Suppressor macrophage treated with lipopolysaccharide for 4 hours (primary cell): ENCODE measurements at regions not wholly inside any gene's neighbourhood (a gene's known extent, or its start where the extent isn't known, plus 50 kb on each side); places are given as distances from the start of the nearest gene placed in this dataset.
A peak's percentile ranks its signal among the peaks of the same experiment; 100 is the strongest.

ENCODE experiments used
- DNase-seq: peaks from one replicate; pipeline ENCODE4 v3.0.0-alpha.2; 2020

- no peak for DNase-seq
These were observed 2552.6 kb downstream of the PCDH7 start for GRCh38 chr4:33272722-33273121.

GRCh38 chr4:33283818-33284217 is 2563.6 kb downstream of the PCDH7 start:
- no peak for DNase-seq

GRCh38 chr4:33296876-33297455 is 2576.8 kb downstream of the PCDH7 start:
- no peak for DNase-seq

GRCh38 chr4:33302321-33302720 is 2582.2 kb downstream of the PCDH7 start:
- no peak for DNase-seq

GRCh38 chr4:33306131-33306530 is 2586.0 kb downstream of the PCDH7 start:
- DNase-seq = no peak

GRCh38 chr4:33316033-33316432 is 2595.9 kb downstream of the PCDH7 start:
- DNase-seq = peak; percentile 8

GRCh38 chr4:33316578-33316977 is 2596.4 kb downstream of the PCDH7 start:
- DNase-seq = no peak

GRCh38 chr4:33323393-33323792 is 2603.2 kb downstream of the PCDH7 start:
- DNase-seq = no peak

GRCh38 chr4:33334416-33334815 is 2614.2 kb downstream of the PCDH7 start:
- no peak for DNase-seq

GRCh38 chr4:33339762-33340161 is 2619.6 kb downstream of the PCDH7 start:
- DNase-seq = no peak

GRCh38 chr4:33340168-33340567 is 2620.0 kb downstream of the PCDH7 start:
- no peak for DNase-seq

GRCh38 chr4:33349376-33349775 is 2629.2 kb downstream of the PCDH7 start:
- DNase-seq = no peak

GRCh38 chr4:33357121-33357520 is 2637.0 kb downstream of the PCDH7 start:
- DNase-seq = no peak

GRCh38 chr4:33369446-33369845 is 2649.3 kb downstream of the PCDH7 start:
- no peak for DNase-seq

GRCh38 chr4:33381816-33382215 is 2661.6 kb downstream of the PCDH7 start:
- no peak for DNase-seq

- DNase-seq = no peak
These were observed 2666.6 kb downstream of the PCDH7 start for GRCh38 chr4:33386764-33387163.

- no peak for DNase-seq
These were observed 2670.8 kb downstream of the PCDH7 start for GRCh38 chr4:33390976-33391375.

GRCh38 chr4:33395731-33396485 is 2675.7 kb downstream of the PCDH7 start:
- DNase-seq = no peak

GRCh38 chr4:33400504-33400903 is 2680.3 kb downstream of the PCDH7 start:
- DNase-seq = no peak

- no peak for DNase-seq
These were observed 2687.3 kb downstream of the PCDH7 start for GRCh38 chr4:33407496-33407895.

- no peak for DNase-seq
These were observed 2691.0 kb downstream of the PCDH7 start for GRCh38 chr4:33411182-33411581.

GRCh38 chr4:33421887-33422286 is 2701.7 kb downstream of the PCDH7 start:
- no peak for DNase-seq

GRCh38 chr4:33422656-33423055 is 2702.5 kb downstream of the PCDH7 start:
- no peak for DNase-seq

- DNase-seq = no peak
These were observed 2705.8 kb downstream of the PCDH7 start for GRCh38 chr4:33425936-33426335.

- DNase-seq = no peak
These were observed 2707.5 kb downstream of the PCDH7 start for GRCh38 chr4:33427676-33428075.
